A172 (cell line): ENCODE measurements at regions not wholly inside any gene's neighbourhood (a gene's known extent, or its start where the extent isn't known, plus 50 kb on each side); places are given as distances from the start of the nearest gene placed in this dataset.
"Not testable (repeated sequence)": the region's sequence is repeated elsewhere in the genome, so short reads cannot be mapped to it uniquely, and the experiment has no call there.

Experiments used
- DNase-seq: peaks from one replicate; pipeline ENCODE4 v3.0.0-alpha.2; 2015; ENCODE audit warnings: low spot score

GRCh38 chr7:115356999-115357702, 435.3 kb downstream of the MDFIC start:
- no peak for DNase-seq

GRCh38 chr7:115356139-115356746, 434.3 kb downstream of the MDFIC start:
- DNase-seq: peak; percentile 6

DNA sequence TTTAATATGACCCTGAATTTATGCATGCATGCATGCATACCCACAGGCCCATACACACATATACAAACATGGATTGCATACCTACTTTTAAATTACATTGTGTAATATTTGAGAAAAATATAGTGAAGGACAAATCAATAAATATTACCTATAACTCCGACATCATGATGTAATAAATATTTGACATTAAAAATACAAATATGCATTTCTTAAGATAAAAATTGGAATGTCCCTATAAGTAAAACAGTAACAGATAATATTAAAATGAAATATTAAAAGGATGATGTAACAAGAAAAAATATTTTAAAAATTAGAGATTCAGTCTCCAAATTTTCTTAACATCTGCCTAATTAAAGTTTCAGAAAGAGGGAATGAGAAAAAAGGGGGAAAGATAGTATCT, 433.0 kb downstream of the MDFIC start:
- no peak for DNase-seq

DNA sequence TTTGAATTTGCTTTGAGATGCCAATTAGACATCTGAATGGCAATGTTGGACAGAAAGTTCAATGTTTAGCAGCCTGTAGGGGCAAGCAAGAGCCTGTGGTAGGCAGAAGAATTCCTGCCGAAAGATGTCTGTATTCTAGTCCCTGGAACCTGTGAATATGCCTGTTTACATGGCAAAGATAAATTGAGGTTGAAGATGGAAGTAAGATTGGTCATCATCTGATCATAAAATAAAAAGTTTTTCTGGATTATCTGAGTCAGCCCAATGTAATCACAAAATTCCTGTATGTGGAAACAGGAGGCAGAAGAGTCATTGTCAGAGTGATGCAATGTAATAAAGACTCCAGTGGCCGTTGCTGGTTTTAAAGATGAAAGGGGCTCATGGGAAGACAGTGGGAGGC, 430.5 kb downstream of the MDFIC start:
- DNase-seq: peak; percentile 9

GRCh38 chr7:115350764-115351163, 428.9 kb downstream of the MDFIC start:
- no peak for DNase-seq

- DNase-seq: no peak
These were observed 427.7 kb downstream of the MDFIC start for GRCh38 chr7:115349635-115350034.

- no peak for DNase-seq
These were observed 424.8 kb downstream of the MDFIC start for GRCh38 chr7:115346685-115347084.

- DNase-seq: peak; percentile 69
These were observed 418.9 kb downstream of the MDFIC start for GRCh38 chr7:115340828-115341227.

GRCh38 chr7:115338016-115338415, 416.1 kb downstream of the MDFIC start:
- DNase-seq: no peak

GRCh38 chr7:115332691-115333090, 410.8 kb downstream of the MDFIC start:
- DNase-seq: no peak

- DNase-seq: no peak
These were observed 407.1 kb downstream of the MDFIC start for GRCh38 chr7:115329006-115329405.

DNA sequence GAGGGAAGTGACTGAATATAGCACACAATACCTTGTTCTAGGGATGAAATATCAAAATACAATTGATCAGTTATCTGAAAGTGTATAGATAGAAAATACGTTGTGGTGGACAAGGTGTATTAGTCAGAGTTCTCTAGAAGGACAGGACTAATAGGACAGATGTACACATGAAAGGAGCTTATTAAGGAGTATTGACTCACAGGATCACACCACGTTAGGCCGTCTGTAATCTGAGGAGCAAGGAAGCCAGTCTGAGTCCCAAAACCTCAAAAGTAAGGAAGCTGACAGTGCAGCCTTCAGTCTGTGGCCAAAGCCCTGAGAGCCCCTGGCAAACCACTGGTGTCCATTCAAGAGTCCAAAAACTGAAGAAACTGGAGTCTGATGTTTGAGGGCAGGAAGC, 406.1 kb downstream of the MDFIC start:
- no peak for DNase-seq

- no peak for DNase-seq
These were observed 405.4 kb downstream of the MDFIC start for GRCh38 chr7:115327326-115327725.

DNA sequence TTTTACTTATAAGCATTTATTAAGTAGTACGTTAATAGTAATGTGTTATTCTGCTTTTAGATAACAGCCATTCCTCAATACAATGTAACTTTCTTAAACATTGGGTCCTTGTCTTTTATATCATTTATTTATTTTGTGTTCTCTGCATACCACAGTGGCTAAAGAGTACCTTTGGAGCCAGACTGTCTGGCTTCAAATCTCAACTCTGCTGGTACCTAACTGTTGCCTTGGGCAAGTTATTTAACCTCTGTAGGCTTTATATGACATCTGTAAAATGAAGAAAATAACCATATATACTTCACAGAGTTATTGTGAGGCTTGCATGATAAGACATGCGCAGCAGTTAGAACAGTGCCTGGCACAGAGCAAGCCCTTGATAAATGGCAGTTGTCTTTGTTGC, 397.6 kb downstream of the MDFIC start:
- DNase-seq: no peak

DNA sequence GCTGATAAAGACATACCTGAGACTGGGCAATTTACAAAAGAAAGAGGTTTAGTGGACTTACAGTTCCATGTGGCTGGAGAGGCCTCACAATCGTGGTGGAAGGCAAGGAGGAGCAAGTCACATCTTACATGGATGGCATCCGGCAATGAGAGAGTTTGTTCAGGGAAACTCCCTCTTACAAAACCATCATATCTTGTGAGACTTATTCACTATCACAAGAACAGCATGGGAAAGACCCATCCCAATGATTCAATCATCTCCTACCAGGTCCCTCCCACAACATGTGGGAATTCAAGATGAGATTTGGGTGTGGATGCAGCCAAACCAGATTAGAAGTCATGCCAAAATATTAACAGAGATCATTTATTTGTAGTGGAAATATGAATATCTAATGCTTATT, 388.4 kb downstream of the MDFIC start:
- not testable (repeated sequence) for DNase-seq

DNA sequence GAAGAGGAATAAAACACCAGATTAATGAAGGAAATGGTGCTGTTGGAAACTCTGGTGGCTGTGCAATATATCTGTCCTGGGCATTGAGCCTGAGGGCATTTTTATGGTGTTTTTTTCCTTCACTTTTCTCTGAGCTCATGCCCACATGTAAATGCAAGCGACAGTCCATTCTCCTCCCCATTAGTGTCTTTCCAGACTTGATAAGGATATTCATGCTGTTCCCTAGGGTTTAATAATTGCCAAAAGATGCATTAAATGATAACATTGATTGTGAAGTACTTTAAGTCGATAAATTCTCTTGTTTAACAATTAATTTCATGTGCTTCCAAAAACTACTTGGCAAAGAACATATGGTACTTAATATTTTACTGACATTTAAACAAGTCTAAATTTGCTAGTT, 384.7 kb downstream of the MDFIC start:
- DNase-seq: no peak

DNA sequence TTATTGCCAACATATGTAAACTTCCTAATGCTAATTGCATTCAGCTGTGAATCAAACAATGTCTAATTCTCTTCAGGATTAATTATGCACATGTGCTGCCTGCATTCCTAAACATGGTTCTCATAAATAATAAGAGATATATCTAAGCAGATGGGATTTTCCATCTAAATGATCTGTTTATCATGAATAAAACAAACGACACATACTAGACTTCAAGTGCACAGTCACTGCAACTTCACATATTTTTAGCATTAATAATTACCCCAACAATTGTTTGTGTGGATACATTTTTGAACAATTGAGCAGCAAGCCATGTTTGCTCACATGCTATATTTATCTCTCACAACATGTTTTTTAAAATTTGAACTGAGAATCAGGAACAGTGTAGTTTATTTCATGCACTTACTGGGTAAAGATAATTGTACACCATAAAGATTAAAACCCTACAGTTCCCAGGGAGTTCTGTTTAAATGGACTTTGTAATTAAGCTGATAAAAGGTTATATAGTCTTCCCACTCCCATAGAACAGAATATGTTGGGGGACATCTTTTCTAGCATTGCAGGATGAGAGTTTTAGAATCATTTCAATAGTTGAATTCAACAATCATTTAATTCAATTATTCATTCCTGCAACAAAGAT, 378.5 kb downstream of the MDFIC start:
- DNase-seq: no peak

DNA sequence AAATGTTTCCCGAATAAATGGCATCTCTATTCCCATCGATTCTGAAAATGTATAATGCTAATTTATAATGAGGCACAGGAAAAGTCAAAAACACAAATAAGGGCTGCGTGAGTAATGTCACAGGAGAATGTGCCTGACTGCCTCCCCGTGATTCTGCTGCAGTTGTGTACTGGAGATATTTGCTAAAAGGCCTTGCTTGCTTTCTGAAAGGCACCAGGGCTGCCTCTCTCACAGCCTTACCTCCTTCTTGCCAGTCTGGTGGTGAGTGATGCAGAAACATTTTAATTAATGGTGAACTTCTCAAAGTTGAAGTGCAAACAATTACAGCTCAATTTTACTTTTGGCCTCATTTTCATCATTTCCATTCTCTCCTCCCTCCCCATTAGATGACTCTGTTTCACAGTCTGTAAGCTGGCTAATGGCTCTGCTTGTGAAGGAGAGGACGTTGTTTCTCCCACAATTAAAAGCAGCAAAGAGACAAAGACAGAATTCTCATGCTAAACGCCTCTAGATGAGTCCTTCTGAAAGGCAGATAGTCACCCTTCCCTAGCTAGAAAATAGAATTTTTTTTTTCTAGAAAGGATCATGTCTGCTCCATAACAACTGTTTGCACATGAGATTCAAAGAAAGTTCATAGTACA, 377.6 kb downstream of the MDFIC start:
- no peak for DNase-seq

DNA sequence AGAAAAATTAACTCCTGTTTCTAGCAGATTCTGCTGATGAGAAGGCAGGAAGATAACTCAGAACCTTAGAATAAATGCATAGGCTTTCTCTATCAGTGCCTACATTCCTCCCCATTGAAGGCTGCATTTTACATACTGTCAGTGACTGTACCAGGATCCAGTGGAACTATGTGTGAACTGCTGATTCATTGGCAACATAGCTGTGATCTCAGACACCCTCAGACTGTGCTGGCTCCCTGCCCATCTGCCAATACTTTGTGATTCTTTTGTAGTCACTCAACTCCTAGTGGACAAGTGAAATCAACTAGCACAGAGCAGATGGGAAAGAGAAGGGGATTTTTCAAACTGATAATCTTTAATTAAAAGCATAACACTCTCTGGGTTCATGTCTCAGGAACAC, 375.8 kb downstream of the MDFIC start:
- peak; percentile 73 for DNase-seq

DNA sequence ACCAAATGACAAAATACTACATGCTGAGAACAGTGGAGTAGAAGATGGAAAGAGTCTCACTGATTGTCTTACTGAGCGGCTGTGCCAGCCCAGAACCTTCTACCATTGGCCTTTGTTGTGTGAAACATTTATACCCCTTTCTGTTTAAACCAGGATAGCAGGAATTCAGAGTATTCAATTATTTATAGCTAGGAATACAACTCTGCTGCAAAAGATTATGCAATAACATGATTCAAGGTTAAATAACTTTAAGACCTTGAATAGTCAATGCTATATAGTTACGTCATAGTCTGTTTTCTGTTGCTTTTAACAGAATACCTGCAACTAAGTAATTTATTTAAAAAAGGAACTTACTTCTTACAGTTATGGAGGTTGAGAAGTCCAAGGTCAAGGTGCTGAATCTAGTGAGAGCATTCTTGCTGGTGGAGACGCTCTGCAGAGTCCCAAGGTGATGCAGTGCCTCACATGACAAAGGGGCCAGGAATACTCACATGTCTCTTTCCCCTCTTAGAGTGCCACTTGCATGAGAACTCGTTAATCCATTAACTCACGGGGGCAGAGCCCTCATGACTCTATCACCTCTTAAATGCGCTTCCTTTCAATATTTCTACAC, 371.8 kb downstream of the MDFIC start:
- DNase-seq: no peak

DNA sequence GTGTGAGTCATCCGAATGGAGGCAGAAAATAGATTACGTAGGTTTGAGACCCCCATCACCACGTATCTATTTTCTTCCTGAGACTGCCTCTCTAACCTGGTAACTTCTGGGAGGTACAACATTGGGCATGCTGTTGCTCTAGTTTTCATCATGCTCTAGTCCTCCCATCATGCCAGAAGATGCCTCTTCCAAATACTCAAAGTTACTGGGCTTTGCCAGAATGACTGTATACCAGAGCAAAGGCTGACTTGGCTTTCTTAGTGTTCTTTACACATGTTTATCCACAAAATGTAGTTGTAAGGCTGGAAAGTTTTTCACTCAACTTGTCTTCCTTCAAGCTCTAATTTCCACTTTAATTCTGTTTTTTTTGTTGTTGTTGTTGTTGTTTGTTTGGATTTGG, 370.5 kb downstream of the MDFIC start:
- DNase-seq: no peak

DNA sequence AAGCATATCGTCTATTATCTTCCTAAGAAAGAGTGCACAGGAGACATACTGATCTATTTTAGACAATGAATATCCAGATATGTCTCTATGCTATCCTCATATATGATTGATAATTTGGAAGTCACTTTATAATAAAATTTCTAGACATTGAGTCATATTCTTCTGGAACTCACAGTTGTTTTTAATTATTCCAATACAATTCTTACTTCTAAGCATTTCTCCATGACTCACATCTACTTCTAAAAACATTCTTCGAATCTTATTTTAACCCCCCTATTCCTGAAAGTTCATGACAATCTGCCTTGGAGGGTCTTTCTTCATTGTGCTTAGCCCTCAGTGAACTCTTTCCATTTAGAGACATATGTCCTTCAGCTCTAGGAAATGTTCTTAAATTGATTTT, 368.1 kb downstream of the MDFIC start:
- DNase-seq: no peak
